H4 (cell line): ENCODE measurements at regions not wholly inside any gene's neighbourhood (a gene's known extent, or its start where the extent isn't known, plus 50 kb on each side); places are given as distances from the start of the nearest gene placed in this dataset.

Experiments used
- DNase-seq: peaks from one replicate; pipeline ENCODE4 v3.0.0-alpha.2; 2015; ENCODE audit warnings: low spot score

DNA sequence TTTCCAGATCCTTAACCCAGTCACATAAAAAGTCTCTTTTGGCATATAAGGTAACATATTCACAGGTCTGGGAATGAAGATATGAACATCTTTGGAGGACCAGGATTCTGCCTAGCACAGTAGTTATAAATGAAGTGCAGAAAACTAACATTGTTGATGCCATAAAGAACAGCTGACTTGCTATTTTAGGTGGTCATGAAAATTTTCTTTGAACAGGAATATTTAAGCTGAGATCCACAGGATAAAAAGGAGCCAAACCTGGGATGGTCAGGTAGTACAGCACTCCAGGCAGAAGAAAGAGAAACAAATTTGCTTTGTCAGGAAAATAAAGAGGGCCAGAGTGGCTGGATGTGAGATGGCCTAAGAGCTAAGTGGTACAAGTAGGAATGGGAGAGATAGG, 80.0 kb downstream of the CENPW start:
- no peak for DNase-seq

- DNase-seq = no peak
Measured at GRCh38 chr6:126422912-126423311, 83.0 kb downstream of the CENPW start.

- DNase-seq = no peak
Measured at GRCh38 chr6:126427713-126428112, 87.8 kb downstream of the CENPW start.

- DNase-seq = no peak
Measured at GRCh38 chr6:126429866-126430265, 90.0 kb downstream of the CENPW start.

GRCh38 chr6:126432564-126432963, 92.6 kb downstream of the CENPW start:
- DNase-seq = no peak

GRCh38 chr6:126433927-126434326, 94.0 kb downstream of the CENPW start:
- no peak for DNase-seq

DNA sequence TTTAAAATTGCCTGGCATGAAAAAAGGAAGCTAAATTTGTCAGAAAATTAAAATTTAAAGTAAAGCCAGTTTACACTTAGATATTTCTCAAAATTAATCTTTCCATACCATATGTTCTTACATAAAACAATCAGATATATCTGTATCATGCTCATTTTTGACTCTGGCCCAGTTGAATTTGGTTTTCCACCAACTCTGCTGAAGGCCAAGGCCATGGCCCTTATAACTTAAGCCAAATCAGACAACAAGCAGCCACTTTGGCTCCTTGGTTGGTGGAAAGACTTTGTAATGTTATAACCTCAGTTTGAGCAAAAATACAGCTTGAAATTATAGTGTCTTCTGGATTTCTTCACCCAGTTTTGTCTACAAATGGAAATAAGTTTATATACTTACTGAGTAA, 97.3 kb downstream of the CENPW start:
- DNase-seq = no peak

GRCh38 chr6:126439040-126439439, 99.1 kb downstream of the CENPW start:
- DNase-seq = no peak

DNA sequence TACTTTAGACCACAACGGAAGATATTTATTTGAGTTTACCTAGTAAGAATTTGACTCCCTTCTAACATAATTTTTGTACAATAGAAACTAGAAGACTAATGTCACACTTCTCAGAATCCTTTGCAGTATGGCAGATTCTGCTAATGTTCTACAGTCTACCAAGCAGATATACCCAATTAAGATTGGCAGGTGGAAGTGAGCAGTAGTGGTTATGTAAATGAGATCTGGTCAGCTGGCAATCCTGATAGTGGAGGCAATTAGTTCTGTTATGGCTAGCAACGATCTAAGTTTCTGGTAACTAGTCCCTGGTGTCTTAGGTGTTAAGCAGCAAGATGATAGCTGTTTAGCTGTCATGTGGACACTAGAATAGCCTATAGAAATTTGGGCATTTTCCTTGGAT, 101.0 kb downstream of the CENPW start:
- DNase-seq = no peak

DNA sequence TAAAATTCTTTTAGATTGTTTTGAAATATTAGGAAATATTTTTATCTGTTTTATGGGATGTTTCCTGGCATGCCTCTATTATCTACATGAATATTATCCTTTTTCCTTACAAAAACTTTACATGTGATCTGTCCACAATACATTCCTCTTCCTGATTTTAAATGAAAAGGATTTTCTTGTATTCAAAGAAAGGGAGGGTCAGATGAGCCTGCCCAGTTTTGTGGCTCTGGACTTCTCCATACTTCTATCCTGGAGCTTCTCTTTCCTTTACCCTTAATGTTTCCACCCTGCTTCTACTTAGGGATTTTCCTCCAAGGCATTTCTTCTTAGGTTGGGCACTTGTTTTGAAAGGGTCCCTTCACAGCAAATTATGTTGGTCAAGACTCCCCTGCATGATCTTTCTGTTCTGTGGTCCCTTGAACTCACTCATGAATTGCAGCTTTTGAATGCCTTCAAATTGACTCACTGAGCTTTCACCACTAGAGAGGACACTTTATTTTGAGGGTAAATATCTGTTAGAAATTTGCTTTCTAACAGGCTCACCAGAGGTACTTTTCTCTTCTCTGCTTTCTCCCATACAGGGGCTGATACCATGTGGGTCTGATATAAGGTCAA, 104.9 kb downstream of the CENPW start:
- no peak for DNase-seq

- DNase-seq = no peak
Measured at GRCh38 chr6:126446248-126446647, 106.3 kb downstream of the CENPW start.

DNA sequence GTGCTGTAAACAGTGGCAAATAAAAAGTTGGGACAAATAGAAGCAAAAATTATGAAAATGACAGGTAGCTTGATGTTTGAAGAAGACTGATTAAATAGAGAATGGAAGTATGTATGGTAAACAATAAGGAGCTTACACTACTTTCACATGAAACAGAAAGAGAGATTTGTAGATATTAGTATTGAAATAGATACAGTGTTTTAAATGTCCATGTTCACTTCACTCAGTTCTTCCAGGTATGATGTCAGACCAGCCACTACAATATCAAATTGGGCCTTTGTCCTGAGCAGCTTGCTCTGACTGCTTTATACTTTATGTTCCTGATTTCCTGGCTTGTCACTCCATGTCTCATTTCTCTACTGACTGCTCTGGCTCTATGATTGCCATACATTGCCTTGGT, 107.5 kb downstream of the CENPW start:
- DNase-seq = no peak

GRCh38 chr6:126461045-126461444, 121.1 kb downstream of the CENPW start:
- DNase-seq = no peak

- DNase-seq = no peak
Measured at GRCh38 chr6:126464245-126464644, 124.3 kb downstream of the CENPW start.

GRCh38 chr6:126475449-126475848, 135.5 kb downstream of the CENPW start:
- DNase-seq = no peak

GRCh38 chr6:126477678-126478077, 137.8 kb downstream of the CENPW start:
- no peak for DNase-seq

DNA sequence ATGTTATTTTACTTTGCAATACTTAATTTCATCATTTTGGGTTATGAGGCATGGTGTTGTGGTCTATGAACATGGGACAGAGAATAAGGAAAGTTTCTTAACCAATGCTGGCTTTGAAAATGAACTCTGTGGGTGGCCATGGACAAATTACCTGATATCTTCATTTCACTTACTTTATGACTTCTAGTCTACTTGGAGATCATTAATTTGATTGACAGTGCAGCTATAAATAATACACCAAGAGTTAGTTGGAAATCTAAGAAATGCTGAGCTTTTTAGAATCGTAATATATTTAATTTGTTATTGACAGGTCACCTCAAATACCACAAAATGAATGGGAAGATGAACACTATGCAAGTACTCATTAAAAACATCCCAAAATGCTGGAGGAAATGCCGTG, 140.4 kb downstream of the CENPW start:
- DNase-seq = no peak

DNA sequence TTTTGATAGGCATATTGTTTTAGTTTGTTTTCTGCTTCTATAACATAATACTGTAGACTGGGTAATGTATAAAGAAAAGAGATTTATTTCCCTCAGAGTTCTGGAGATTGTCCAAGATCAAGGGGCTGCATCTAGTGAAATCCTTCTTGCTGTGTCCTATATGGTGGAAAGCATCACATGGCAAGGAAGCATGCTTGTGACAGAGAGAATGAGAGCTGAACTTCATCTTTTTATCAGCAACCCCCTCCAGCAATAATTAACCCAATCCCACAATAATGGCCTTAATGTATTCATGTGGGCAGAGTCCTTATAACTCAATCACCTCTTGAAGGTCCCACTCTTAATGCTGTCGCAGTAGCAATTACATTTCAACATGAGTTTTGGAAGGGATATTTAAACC, 141.4 kb downstream of the CENPW start:
- no peak for DNase-seq

DNA sequence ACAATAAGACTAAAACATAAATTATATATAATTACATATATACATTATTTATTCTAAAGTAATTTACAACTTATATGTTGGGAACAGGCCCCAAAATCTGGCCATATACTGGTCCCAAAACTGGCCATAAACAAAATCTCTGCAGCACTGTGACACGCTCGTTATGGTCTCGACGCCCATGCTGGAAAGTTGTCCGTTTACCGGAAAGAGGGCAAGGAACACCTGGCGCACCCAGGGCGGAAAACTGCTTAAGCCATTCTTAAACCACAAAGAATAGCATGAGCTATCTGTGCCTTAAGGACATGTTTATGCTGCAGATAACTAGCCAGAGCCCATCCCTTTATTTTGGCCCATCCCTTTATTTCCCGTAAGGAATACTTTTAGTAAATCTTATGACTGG, 164.9 kb downstream of the CENPW start:
- no peak for DNase-seq

DNA sequence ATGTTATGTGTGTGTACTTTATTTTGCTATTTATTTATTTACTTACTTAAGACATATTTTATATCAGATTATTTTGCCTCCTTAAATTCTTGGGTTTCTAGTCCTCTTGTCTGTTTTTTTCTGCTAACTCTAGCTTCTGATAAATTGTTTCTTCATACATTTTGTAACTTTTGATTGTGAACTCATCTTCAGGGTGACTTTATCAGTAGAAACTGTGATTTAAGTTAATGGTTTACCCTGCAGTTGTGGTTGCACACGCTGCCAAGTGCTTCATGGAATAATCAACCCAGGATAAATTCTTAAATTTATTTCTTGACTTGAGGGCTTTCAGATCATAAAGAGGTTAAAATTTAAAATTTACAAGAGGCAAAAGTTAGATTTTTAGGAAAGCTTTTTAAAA, 173.3 kb downstream of the CENPW start:
- DNase-seq = no peak

DNA sequence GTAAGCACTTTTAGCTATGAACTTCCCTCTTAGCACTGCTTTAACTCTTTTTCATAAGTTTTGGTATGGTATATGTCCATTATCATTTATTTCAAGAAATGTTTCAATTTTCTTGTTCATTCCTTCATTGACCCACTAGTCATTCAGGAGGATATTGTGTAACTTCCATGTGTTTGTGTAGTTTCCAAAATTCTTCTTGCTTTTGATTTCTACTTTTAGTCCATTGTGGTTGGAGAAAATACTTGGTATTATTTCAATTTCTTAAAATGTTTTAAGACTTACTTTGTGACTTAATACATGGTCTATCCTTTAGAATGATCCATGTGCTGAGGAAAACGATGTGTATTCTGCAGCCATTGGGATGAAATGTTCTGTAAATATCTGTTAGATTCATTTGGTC, 176.5 kb downstream of the CENPW start:
- no peak for DNase-seq

DNA sequence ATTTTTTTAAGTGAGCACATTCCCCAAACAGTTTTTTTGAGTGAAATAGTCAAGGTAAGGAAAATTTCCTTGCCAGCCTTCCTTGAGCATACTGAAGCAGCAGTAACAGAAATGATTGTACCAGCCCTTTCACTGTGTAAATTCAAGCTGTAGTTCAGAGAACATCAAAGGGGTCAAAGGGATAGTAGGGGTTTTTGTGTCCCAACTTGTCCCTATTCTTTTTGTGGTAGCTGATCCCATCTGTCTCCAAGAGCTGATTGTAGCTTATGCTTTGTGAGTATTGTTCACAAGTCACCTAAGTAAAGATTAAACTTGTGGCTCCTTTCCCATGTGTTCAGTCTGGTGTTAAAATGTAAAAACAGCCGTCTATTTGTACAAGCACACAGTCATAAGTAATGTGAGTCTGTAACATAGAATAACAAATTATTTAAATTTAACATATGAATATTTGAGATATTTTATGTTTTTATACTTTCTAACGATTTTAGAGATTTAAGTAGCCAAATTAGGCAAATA, 185.0 kb downstream of the CENPW start:
- no peak for DNase-seq

DNA sequence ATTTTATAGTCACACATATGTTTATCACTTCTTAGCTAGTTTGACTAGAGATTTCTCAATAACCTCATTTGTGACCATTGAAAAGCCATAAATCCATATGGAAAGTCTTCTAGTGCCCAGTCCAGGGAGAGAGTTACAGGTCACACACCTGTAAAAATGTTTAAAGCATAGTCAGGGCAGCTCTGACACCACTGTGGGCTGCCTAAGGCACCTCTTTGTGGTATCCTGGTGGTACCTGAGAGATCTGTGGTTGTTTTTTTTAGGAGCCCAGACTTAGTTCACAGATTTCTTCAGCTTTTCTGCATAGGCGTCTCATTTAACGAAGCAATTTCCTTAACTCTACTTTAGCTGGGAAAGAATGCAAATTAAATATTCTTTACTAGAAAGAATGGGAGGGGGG, 186.6 kb downstream of the CENPW start:
- DNase-seq = no peak

DNA sequence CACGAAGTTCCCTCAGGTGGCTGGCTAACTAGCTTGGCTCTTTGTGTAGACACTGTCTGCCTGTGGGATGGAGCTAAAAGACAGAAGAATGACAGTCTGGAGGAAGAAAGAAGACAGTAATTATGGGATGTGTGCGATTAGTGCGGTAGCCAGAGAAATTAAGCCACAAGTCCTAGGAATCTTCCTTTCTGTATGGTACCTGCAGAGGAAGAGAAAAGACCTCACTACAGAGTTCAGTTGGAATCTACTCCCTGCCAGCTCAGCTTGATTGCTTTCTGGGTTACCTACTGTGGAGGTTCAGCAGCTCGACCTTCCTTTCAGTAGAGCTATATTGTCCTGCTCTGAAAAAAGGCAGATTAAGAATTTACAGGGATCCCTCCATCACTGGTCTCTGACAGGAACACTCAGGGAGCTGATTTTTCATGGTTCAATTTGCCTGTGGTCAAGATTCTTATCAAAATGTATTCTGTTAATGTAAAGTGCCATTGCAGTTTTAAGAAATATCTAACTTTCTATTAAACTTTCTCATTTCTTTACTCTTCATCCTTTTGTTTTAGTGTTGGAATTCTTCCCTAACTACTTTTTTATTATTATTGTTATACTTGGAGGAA, 187.2 kb downstream of the CENPW start:
- DNase-seq = no peak
